ENCODE measurements at regions not wholly inside any gene's neighbourhood (a gene's known extent, or its start where the extent isn't known, plus 50 kb on each side); places are given as distances from the start of the nearest gene placed in this dataset.

- Histone ChIP-seq H3K36me3 (no peaks in the 10 kb centered on the region), H3K9ac (no peak overlapping the region), H3K4me1 (peaks cover 6% of the 10 kb centered on the region), H3K27ac (no peak overlapping the region), H3K9me3 (peaks cover 5% of the 10 kb centered on the region; the same call in 1 of the 2 replicates), H3K4me3 (no peak overlapping the region), H3K27me3 (no peaks in the 10 kb centered on the region), H4K20me1 (no peaks in the 10 kb centered on the region), H3K4me2 (no peak overlapping the region)
- TF ChIP-seq Cebpa-rat (IDR thresholded peaks at IDR 0.05), result no peak
These were observed 364.5 kb downstream of the CTTN start for GRCh38 chr11:70762810-70763209.

GRCh38 chr11:70763606-70764005, 365.3 kb downstream of the CTTN start:
- Histone ChIP-seq H4K20me1 (no peaks in the 10 kb centered on the region), H3K36me3 (no peaks in the 10 kb centered on the region), H3K27ac (no peak overlapping the region), H3K4me2 (no peak overlapping the region), H3K9me3 (peaks cover 5% of the 10 kb centered on the region; the same call in 1 of the 2 replicates), H3K9ac (no peak overlapping the region), H3K27me3 (no peaks in the 10 kb centered on the region), H3K4me3 (no peak overlapping the region), H3K4me1 (peaks cover 6% of the 10 kb centered on the region)
- TF ChIP-seq Cebpa-rat (IDR thresholded peaks at IDR 0.05), result no peak

GRCh38 chr11:70764356-70764905, 366.1 kb downstream of the CTTN start:
- Histone ChIP-seq H4K20me1 (no peaks in the 10 kb centered on the region), H3K27me3 (no peaks in the 10 kb centered on the region), H3K9me3 (peaks cover 5% of the 10 kb centered on the region; the same call in 1 of the 2 replicates), H3K27ac (no peak overlapping the region), H3K4me1 (peaks cover 6% of the 10 kb centered on the region), H3K9ac (no peak overlapping the region), H3K4me2 (peak overlapping the region; percentile 32; the same call in 1 of the 2 replicates), H3K36me3 (no peaks in the 10 kb centered on the region), H3K4me3 (no peak overlapping the region)
- no peak for TF ChIP-seq Cebpa-rat (IDR thresholded peaks at IDR 0.05)

DNA sequence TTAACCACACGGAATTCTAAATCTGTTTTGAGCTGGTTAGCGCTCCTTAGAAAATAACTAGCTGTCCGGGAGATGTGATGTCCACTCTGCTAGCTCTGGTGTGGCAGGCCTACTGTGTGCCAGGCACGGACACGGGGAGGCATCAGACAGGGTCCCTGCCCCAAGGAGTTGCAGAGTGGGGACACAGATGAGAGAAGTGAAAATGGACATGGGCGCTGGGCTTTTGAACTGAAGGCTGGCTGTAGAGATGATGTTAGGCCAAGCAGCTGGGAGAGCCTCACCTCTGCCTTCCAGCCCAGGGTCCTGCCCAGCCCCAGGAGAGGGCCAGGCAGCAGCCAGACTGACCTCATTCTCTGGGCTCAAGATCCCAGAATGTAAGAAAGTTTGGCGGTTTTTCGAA, 368.6 kb downstream of the CTTN start:
- H3K4me2 ChIP-seq, result no peak overlapping the region
- H3K36me3 ChIP-seq, result no peaks in the 10 kb centered on the region
- no peak overlapping the region for H3K27ac ChIP-seq
- H3K4me1 ChIP-seq, result peaks cover 6% of the 10 kb centered on the region
- H3K9me3 ChIP-seq, result no peaks in the 10 kb centered on the region
- H4K20me1 ChIP-seq, result no peaks in the 10 kb centered on the region
- no peaks in the 10 kb centered on the region for H3K27me3 ChIP-seq
- no peak overlapping the region for H3K9ac ChIP-seq
- no peak overlapping the region for H3K4me3 ChIP-seq
- TF ChIP-seq Cebpa-rat (IDR thresholded peaks at IDR 0.05), result no peak

DNA sequence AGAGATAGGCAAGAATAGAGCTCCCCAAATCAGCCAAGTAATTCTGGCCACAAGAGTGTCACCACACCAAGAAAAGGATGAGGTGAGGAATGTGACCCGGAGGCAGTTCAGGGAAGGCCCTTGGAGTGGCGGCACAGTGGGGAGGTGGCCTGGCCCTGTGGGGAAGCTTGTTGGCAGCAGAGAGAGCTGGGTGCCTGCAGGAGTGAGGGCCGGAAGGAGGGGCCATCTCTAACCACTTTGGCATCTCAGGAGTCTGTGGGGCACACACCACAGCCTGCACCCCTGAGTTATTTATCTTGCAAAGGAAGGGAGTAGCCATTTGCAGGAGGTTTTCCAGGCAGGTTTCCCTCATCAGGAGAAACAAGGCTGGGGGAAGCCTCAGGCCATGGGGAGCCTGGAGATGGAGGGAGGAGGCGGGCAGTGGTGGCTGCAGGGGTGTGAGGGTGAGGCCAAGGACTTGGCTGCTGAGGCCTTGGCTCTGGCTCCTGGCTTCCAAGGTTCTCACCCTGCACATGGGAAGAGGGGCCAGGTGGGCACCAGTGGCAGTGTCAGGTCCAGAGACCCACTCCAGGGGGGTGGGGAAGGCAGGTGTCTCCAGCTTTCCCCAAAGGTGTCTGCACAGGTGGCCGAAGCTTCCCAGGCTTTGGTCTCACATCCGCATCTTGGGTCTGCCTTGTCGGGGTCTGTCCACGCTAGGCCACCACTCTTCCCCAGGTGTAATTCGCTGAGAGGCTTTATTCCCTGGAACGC, 370.2 kb downstream of the CTTN start:
- no peaks in the 10 kb centered on the region for H3K27me3 ChIP-seq
- no peak overlapping the region for H3K4me2 ChIP-seq
- H3K9ac ChIP-seq, result no peak overlapping the region
- 0 out of 2 replicates have a peak, but pooled peaks cover under 1% of the 10 kb centered on the region for H3K9me3 ChIP-seq
- peaks cover 6% of the 10 kb centered on the region for H3K4me1 ChIP-seq
- no peak overlapping the region for H3K27ac ChIP-seq
- no peak overlapping the region for H3K4me3 ChIP-seq
- H3K36me3 ChIP-seq, result no peaks in the 10 kb centered on the region
- TF ChIP-seq Cebpa-rat (IDR thresholded peaks at IDR 0.05), result no peak
- no peaks in the 10 kb centered on the region for H4K20me1 ChIP-seq

GRCh38 chr11:70769106-70769505, 370.8 kb downstream of the CTTN start:
- Histone ChIP-seq H3K27ac (no peak overlapping the region), H3K4me2 (no peak overlapping the region), H3K4me1 (peaks cover 6% of the 10 kb centered on the region), H3K9me3 (0 out of 2 replicates have a peak, but pooled peaks cover 4% of the 10 kb centered on the region), H3K9ac (no peak overlapping the region), H3K36me3 (no peaks in the 10 kb centered on the region), H3K27me3 (no peaks in the 10 kb centered on the region), H4K20me1 (no peaks in the 10 kb centered on the region), H3K4me3 (no peak overlapping the region)
- no peak for TF ChIP-seq Cebpa-rat (IDR thresholded peaks at IDR 0.05)

DNA sequence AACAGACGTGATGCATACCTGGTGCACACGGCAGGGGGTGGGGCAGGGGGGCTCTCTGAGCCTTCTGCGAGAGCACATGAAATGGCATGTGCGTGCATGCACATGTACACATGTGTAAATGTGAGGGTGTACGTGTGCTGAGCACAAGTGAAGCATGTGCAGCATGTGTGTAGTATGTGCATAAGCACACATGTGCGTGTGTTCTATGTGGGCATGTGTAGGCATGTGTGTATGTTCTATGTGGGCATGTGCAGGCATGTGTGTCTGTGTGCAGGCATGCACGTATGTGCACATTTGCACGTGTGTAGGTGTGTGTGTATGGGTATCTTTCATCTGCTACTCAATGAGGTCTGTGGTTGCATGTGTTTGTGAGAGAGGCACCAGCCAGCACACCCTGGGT, 371.2 kb downstream of the CTTN start:
- Histone ChIP-seq H4K20me1 (no peaks in the 10 kb centered on the region), H3K27me3 (no peaks in the 10 kb centered on the region), H3K9me3 (0 out of 2 replicates have a peak, but pooled peaks cover 4% of the 10 kb centered on the region), H3K4me1 (peaks cover 6% of the 10 kb centered on the region), H3K9ac (no peak overlapping the region), H3K27ac (no peak overlapping the region), H3K4me3 (no peak overlapping the region), H3K4me2 (no peak overlapping the region), H3K36me3 (no peaks in the 10 kb centered on the region)
- TF ChIP-seq Cebpa-rat (IDR thresholded peaks at IDR 0.05), result no peak

DNA sequence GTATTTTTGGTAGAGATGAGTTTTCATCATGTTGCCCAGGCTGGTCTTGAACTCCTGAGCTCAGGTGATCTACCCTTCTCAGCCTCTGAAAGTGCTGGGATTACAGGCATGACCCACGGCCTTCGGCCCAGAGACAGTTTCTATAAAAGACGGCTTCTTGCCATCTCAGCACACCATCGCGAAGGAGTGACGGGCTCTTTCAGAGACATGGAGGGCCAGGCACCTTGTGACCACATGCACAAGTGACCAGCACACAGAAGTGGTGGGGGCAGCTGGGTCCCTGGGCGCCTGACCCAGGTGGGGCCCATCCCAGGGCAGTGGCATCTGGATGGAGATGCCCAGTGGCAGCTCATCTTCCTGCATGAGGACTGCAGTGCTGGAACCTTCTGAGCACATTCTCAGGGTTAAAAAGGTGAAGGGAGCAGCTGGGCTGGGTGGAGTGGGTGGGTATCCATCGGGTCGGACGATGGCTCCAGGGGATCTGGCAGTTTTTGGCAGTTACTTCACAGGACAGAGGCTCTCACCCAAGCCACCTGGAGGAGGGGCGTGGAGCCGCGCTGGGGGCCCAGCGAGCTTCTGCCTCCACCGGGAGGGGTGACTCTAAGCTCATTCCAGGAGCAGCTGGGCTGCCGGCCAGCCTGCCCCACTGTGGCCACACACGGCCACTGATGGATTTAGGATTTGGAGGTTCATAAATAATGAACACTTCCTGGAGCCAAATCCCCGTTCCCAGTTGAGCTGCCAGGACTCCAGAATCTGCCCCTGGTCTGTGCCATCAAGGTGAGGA, 373.0 kb downstream of the CTTN start:
- Histone ChIP-seq H3K27me3 (no peaks in the 10 kb centered on the region), H4K20me1 (no peaks in the 10 kb centered on the region), H3K27ac (no peak overlapping the region), H3K9ac (no peak overlapping the region), H3K9me3 (0 out of 2 replicates have a peak, but pooled peaks cover 4% of the 10 kb centered on the region), H3K36me3 (no peaks in the 10 kb centered on the region), H3K4me3 (no peak overlapping the region), H3K4me1 (no peaks in the 10 kb centered on the region), H3K4me2 (no peak overlapping the region)
- no peak for TF ChIP-seq Cebpa-rat (IDR thresholded peaks at IDR 0.05)

DNA sequence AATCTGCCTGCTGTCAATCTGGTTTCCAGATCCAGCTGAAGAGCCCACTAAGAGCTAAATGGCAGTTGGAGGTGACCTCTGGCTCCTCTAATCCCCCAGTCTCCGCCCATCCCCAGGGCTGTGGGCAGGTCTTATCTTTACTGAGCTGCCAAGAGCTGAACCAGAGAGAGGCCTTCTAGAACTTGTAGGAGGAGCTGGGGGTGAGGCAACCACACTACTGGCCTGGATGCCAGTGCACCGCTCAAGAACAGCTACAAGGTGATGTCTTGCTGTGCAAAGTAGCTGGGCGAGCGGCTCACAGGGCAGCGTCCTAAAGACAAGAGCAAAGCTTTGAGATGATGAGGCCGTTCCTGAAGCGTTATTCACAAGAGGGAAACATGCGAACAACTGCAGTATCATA, 374.6 kb downstream of the CTTN start:
- H3K27me3 ChIP-seq, result no peaks in the 10 kb centered on the region
- no peak overlapping the region for H3K4me3 ChIP-seq
- H3K4me2 ChIP-seq, result no peak overlapping the region
- no peak for TF ChIP-seq Cebpa-rat (IDR thresholded peaks at IDR 0.05)
- H3K9ac ChIP-seq, result no peak overlapping the region
- 0 out of 2 replicates have a peak, but pooled peaks cover 4% of the 10 kb centered on the region for H3K9me3 ChIP-seq
- no peaks in the 10 kb centered on the region for H3K36me3 ChIP-seq
- H3K4me1 ChIP-seq, result no peaks in the 10 kb centered on the region
- H4K20me1 ChIP-seq, result no peaks in the 10 kb centered on the region
- no peak overlapping the region for H3K27ac ChIP-seq

Data from BLaER1 (cell line).